Ascending aorta (tissue), 2 donors: ENCODE measurements at regions not wholly inside any gene's neighbourhood (a gene's known extent, or its start where the extent isn't known, plus 50 kb on each side); places are given as distances from the start of the nearest gene placed in this dataset.

Source experiments
- DNase-seq, 2 donors: peaks; one replicate each; pipeline ENCODE4 v3.0.0-alpha.2; 2019; ENCODE audit warnings: low spot score in 2 of 2
- H3K27ac ChIP-seq, 2 donors: fragments of 200-600 bp; sonication (generic); one replicate each; pipeline ENCODE4 v1.5.1; 2016 to 2017; ENCODE audit warnings: mild to moderate bottlenecking in 1 of 2
- H3K27me3 ChIP-seq: fragments of 200-600 bp; sonication (generic); one replicate; pipeline ENCODE4 v1.5.1; 2017
- H3K36me3 ChIP-seq, 2 donors: fragments of 200-600 bp; sonication (generic); one replicate each; pipeline ENCODE4 v1.5.1; 2016
- H3K4me1 ChIP-seq, 2 donors: fragments of 200-600 bp; sonication (generic); one replicate each; pipeline ENCODE4 v1.5.1; 2016 to 2017; ENCODE audit warnings: mild to moderate bottlenecking in 1 of 2
- H3K4me3 ChIP-seq, 2 donors: fragments of 200-600 bp; sonication (generic); one replicate each; pipeline ENCODE4 v1.5.1; 2016 to 2017; ENCODE audit warnings: mild to moderate bottlenecking in 1 of 2
- H3K9me3 ChIP-seq, 2 donors: fragments of 200-600 bp; sonication (generic); one replicate each; pipeline ENCODE4 v1.5.1; 2016
- CTCF ChIP-seq, 3 experiments: fragments of 200-600 bp in 2 of 3; fragments of 450-650 bp in 1 of 3; sonication (generic) in 2 of 3; IDR thresholded peaks; one replicate each; pipeline ENCODE4 v1.5.1; 2016 to 2019; ENCODE audit warnings: antibody characterized with exemption in 3 of 3, mild to moderate bottlenecking in 1 of 3, moderate library complexity in 1 of 3
- intact Hi-C: fragments of 100-400 bp; cut with DNase I; formaldehyde crosslinking; loops from one replicate; pipeline ENCODE4 v1.15.1; 2023

- TF ChIP-seq CTCF (IDR thresholded peaks at IDR 0.05), result no peak
- no peak for DNase-seq
- Histone ChIP-seq H3K9me3 (no peaks in the 10 kb centered on the region), H3K4me1 (no peaks in the 10 kb centered on the region), H3K27ac (no peak overlapping the region), H3K27me3 (no peaks in the 10 kb centered on the region), H3K4me3 (no peak overlapping the region), H3K36me3 (no peaks in the 10 kb centered on the region)
- intact Hi-C loops, result no loop called here
Observed at GRCh38 chr12:107332743-107333142, 239.4 kb upstream of the CRY1 start.

DNA sequence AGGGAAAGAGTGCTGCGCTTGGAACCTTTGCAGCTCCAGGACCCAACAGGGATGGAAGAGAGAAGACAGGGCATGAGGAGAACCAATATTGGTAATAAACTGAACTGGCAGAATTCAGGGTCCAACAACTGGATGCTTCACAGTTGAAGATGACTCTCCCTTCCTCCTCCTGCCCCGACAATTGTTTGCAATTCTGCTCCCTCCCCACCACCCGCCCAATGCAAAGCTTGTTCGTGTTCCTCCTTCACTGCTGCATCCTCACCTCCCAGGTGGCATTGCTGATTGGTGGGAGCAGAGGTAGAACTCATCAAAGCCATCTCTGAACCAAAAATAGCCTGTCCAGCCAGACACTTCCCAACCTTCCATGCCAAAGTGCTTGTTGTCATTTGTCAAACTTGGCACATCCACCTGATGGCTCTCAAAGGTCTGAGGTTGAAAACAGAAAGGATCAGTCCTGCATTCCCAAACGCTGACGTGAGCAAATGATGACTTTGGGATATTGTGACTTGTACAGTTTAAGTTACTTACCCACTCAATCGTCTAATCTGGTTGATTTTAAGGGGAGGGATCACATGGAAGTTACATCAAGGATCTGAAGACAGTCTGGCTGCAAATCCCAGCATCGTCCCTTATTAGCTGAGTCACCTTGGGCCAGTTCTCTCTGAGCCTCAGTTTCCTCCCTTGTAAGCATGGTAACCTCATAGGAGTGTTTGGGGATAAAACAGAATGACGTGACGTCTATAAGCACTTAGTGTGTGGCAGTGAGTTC is 242.6 kb upstream of the CRY1 start:
- intact Hi-C loops, result no loop called here
- Histone ChIP-seq H3K36me3 (no peaks in the 10 kb centered on the region), H3K4me1 (no peaks in the 10 kb centered on the region), H3K27me3 (no peaks in the 10 kb centered on the region), H3K9me3 (no peaks in the 10 kb centered on the region), H3K27ac (no peak overlapping the region), H3K4me3 (no peak overlapping the region)
- no peak for DNase-seq
- TF ChIP-seq CTCF (IDR thresholded peaks at IDR 0.05), result no peak

GRCh38 chr12:107336695-107337094 is 243.3 kb upstream of the CRY1 start:
- Histone ChIP-seq H3K4me3 (no peak overlapping the region), H3K9me3 (no peaks in the 10 kb centered on the region), H3K27ac (no peak overlapping the region), H3K4me1 (no peaks in the 10 kb centered on the region), H3K27me3 (no peaks in the 10 kb centered on the region), H3K36me3 (no peaks in the 10 kb centered on the region)
- no peak for DNase-seq
- no peak for TF ChIP-seq CTCF (IDR thresholded peaks at IDR 0.05)
- intact Hi-C loops, result no loop called here

- Histone ChIP-seq H3K36me3 (no peaks in the 10 kb centered on the region), H3K9me3 (no peaks in the 10 kb centered on the region), H3K4me1 (no peaks in the 10 kb centered on the region), H3K27ac (no peak overlapping the region), H3K4me3 (no peak overlapping the region), H3K27me3 (no peaks in the 10 kb centered on the region)
- no peak for DNase-seq
- intact Hi-C loops, result no loop called here
- no peak for TF ChIP-seq CTCF (IDR thresholded peaks at IDR 0.05)
Observed at GRCh38 chr12:107337346-107338095, 244.2 kb upstream of the CRY1 start.

GRCh38 chr12:107339487-107339886 is 246.1 kb upstream of the CRY1 start:
- TF ChIP-seq CTCF (IDR thresholded peaks at IDR 0.05), result no peak
- H3K27me3 ChIP-seq, result no peaks in the 10 kb centered on the region
- H3K27ac ChIP-seq, result no peak overlapping the region
- DNase-seq, result no peak
- no peak overlapping the region for H3K4me3 ChIP-seq
- H3K36me3 ChIP-seq, result no peaks in the 10 kb centered on the region
- intact Hi-C loops, result no loop called here
- H3K9me3 ChIP-seq, result no peaks in the 10 kb centered on the region
- no peaks in the 10 kb centered on the region for H3K4me1 ChIP-seq
